GM23338 (cell line): ENCODE measurements at regions not wholly inside any gene's neighbourhood (a gene's known extent, or its start where the extent isn't known, plus 50 kb on each side); places are given as distances from the start of the nearest gene placed in this dataset.

Source experiments
- ATAC-seq: fragments of 200-7000 bp; cut with Tn5 transposase; 3 replicates; pipeline ENCODE4 v1.9.1; 2020
- DNase-seq: peaks from one replicate; pipeline ENCODE4 v3.0.0-alpha.2; 2015; ENCODE audit warnings: low spot score
- H2AFZ ChIP-seq: fragments of 200-600 bp; sonication (generic); 2 replicates; pipeline ENCODE4 v1.8.0; 2016; ENCODE audit warnings: antibody characterized with exemption, mild to moderate bottlenecking, moderate library complexity
- H3F3A ChIP-seq: fragments of 200-600 bp; sonication (generic); replicated peaks from 2 replicates; pipeline ENCODE4 v1.8.0; 2017; ENCODE audit warnings: antibody characterized with exemption, mixed run types, low read depth
- H3K27ac ChIP-seq: fragments of 200-600 bp; sonication (generic); 2 replicates; pipeline ENCODE4 v1.6.1; 2016; ENCODE audit warnings: low read depth
- H3K27me3 ChIP-seq: fragments of 200-600 bp; sonication (generic); 2 replicates; pipeline ENCODE4 v1.8.0; 2016; ENCODE audit warnings: mild to moderate bottlenecking, mixed run types, moderate library complexity; ENCODE audit not compliant: insufficient read depth
- H3K36me3 ChIP-seq: fragments of 200-600 bp; sonication (generic); 2 replicates; pipeline ENCODE4 v1.8.0; 2016; ENCODE audit warnings: mild to moderate bottlenecking; ENCODE audit not compliant: insufficient read depth
- H3K4me1 ChIP-seq: fragments of 200-600 bp; sonication (generic); 2 replicates; pipeline ENCODE4 v1.8.0; 2016; ENCODE audit warnings: mild to moderate bottlenecking, moderate library complexity; ENCODE audit not compliant: insufficient read depth
- H3K4me2 ChIP-seq: fragments of 200-600 bp; sonication (generic); 2 replicates; pipeline ENCODE4 v1.7.1; 2017; ENCODE audit warnings: mixed run types
- H3K4me3 ChIP-seq: fragments of 200-600 bp; sonication (generic); 2 replicates; pipeline ENCODE4 v1.6.1; 2016; ENCODE audit warnings: mixed run types
- H3K79me2 ChIP-seq: fragments of 200-600 bp; sonication (generic); replicated peaks from 2 replicates; pipeline ENCODE4 v1.8.0; 2017; ENCODE audit warnings: mild to moderate bottlenecking; ENCODE audit not compliant: insufficient read depth
- H3K9me2 ChIP-seq: fragments of 200-600 bp; sonication (generic); 2 replicates; pipeline ENCODE4 v1.8.0; 2017; ENCODE audit not compliant: insufficient read depth
- H4K20me1 ChIP-seq: fragments of 200-600 bp; sonication (generic); replicated peaks from 2 replicates; pipeline ENCODE4 v1.8.0; 2017; ENCODE audit warnings: mild to moderate bottlenecking; ENCODE audit not compliant: insufficient read depth
- H3K27ac Mint-ChIP-seq: 2 replicates; pipeline ENCODE4 v1.8.0; 2020; ENCODE audit warnings: inconsistent platforms, mild to moderate bottlenecking, moderate library complexity, mixed read lengths
- H3K27me3 Mint-ChIP-seq: 3 replicates; pipeline ENCODE4 v1.8.0; 2022; ENCODE audit warnings: low read depth, mild to moderate bottlenecking, moderate library complexity, mixed read lengths, inconsistent platforms; ENCODE audit not compliant: insufficient read depth, poor library complexity
- H3K36me3 Mint-ChIP-seq: 3 replicates; pipeline ENCODE4 v1.8.0; 2021; ENCODE audit warnings: low read depth, mild to moderate bottlenecking, inconsistent platforms, moderate library complexity, mixed read lengths
- H3K4me1 Mint-ChIP-seq: 3 replicates; pipeline ENCODE4 v1.8.0; 2020; ENCODE audit warnings: mild to moderate bottlenecking, inconsistent platforms, mixed read lengths
- H3K4me3 Mint-ChIP-seq: 3 replicates; pipeline ENCODE4 v1.8.0; 2021; ENCODE audit warnings: moderate library complexity, mild to moderate bottlenecking, inconsistent platforms, mixed read lengths
- H3K9me3 Mint-ChIP-seq: 3 replicates; pipeline ENCODE4 v1.8.0; 2020; ENCODE audit warnings: moderate library complexity, mild to moderate bottlenecking, inconsistent platforms, mixed read lengths
- CREB1 ChIP-seq: fragments of 250-450 bp; sonication (Bioruptor Pico); IDR thresholded peaks from 2 replicates; pipeline ENCODE4 v1.5.0; 2020; ENCODE audit warnings: low read depth, mild to moderate bottlenecking, moderate library complexity
- EZH2 ChIP-seq: fragments of 200-600 bp; sonication (generic); IDR thresholded peaks from one replicate; pipeline ENCODE4 v1.8.0; 2017; ENCODE audit warnings: antibody characterized with exemption, mild to moderate bottlenecking, low read depth; ENCODE audit not compliant: unreplicated experiment
- EZH2phosphoT487 ChIP-seq: fragments of 200-600 bp; sonication (generic); IDR thresholded peaks from one replicate; pipeline ENCODE4 v1.8.1; 2018; ENCODE audit warnings: antibody characterized with exemption; ENCODE audit not compliant: unreplicated experiment
- JUNB ChIP-seq: IDR thresholded peaks from one replicate; pipeline ENCODE4 v1.6.1; 2016; ENCODE audit warnings: antibody characterized with exemption; ENCODE audit not compliant: unreplicated experiment
- NANOG ChIP-seq: IDR thresholded peaks from 2 replicates; pipeline ENCODE4 v1.6.1; 2016; ENCODE audit warnings: antibody characterized with exemption, borderline replicate concordance
- STAT1 ChIP-seq: IDR thresholded peaks from one replicate; pipeline ENCODE4 v1.6.1; 2016; ENCODE audit warnings: antibody characterized with exemption; ENCODE audit not compliant: unreplicated experiment
- TF ChIP-seq, protein P1 (sequence below): fragments of 250-450 bp; sonication (Bioruptor Pico); IDR thresholded peaks from 2 replicates; pipeline ENCODE4 v1.5.0; 2020; ENCODE audit warnings: mild to moderate bottlenecking, moderate library complexity
- TF ChIP-seq, protein P2 (sequence below), 2 experiments: fragments of 200-600 bp in 1 of 2; sonication (generic) in 1 of 2; conservative IDR thresholded peaks; 2 replicates each; pipeline versions ENCODE4 v1.5.1 to v1.6.1; 2016 to 2017; ENCODE audit warnings: antibody characterized with exemption in 2 of 2, low read depth in 2 of 2, mild to moderate bottlenecking in 2 of 2, moderate library complexity in 1 of 2
- TF ChIP-seq, protein P3 (sequence below): IDR thresholded peaks from one replicate; pipeline ENCODE4 v1.6.1; 2018; ENCODE audit warnings: antibody characterized with exemption; ENCODE audit not compliant: unreplicated experiment

DNA sequence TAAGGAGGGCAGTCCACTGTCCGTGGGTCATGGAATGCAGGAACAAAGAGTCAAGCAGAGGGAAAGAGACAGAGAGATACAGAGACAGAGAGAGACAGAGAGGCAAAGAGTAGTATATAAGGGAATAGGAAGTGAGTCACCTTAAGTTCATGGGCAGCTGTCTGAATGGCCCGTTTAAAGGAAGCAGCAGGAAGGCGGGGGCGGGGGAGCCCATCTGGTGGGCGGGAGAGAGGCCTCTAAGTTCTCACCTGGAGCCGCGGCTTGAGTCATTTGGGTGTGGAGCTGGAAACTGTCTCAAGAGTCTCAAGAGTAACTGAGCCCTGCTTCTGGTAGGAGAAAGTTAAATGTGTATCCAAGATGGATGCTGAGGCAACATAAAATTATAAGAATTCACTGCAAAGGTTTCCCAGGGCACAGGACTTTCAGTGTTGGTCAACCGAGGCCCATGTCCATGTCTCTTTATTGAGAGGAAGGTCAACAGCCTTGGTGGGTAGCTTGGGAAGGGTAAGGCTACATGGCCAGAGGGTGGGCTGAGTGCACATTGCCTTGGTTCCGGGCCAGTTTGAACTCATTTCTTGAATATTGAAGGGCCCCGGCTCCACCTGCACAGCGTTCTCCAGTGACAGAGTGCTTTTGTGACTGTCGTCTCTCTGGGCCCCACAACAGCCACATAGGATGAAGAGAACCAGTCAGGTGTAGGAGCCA, 85.5 kb upstream of the CACUL1 start (continued):
- TF ChIP-seq, protein P1, sequence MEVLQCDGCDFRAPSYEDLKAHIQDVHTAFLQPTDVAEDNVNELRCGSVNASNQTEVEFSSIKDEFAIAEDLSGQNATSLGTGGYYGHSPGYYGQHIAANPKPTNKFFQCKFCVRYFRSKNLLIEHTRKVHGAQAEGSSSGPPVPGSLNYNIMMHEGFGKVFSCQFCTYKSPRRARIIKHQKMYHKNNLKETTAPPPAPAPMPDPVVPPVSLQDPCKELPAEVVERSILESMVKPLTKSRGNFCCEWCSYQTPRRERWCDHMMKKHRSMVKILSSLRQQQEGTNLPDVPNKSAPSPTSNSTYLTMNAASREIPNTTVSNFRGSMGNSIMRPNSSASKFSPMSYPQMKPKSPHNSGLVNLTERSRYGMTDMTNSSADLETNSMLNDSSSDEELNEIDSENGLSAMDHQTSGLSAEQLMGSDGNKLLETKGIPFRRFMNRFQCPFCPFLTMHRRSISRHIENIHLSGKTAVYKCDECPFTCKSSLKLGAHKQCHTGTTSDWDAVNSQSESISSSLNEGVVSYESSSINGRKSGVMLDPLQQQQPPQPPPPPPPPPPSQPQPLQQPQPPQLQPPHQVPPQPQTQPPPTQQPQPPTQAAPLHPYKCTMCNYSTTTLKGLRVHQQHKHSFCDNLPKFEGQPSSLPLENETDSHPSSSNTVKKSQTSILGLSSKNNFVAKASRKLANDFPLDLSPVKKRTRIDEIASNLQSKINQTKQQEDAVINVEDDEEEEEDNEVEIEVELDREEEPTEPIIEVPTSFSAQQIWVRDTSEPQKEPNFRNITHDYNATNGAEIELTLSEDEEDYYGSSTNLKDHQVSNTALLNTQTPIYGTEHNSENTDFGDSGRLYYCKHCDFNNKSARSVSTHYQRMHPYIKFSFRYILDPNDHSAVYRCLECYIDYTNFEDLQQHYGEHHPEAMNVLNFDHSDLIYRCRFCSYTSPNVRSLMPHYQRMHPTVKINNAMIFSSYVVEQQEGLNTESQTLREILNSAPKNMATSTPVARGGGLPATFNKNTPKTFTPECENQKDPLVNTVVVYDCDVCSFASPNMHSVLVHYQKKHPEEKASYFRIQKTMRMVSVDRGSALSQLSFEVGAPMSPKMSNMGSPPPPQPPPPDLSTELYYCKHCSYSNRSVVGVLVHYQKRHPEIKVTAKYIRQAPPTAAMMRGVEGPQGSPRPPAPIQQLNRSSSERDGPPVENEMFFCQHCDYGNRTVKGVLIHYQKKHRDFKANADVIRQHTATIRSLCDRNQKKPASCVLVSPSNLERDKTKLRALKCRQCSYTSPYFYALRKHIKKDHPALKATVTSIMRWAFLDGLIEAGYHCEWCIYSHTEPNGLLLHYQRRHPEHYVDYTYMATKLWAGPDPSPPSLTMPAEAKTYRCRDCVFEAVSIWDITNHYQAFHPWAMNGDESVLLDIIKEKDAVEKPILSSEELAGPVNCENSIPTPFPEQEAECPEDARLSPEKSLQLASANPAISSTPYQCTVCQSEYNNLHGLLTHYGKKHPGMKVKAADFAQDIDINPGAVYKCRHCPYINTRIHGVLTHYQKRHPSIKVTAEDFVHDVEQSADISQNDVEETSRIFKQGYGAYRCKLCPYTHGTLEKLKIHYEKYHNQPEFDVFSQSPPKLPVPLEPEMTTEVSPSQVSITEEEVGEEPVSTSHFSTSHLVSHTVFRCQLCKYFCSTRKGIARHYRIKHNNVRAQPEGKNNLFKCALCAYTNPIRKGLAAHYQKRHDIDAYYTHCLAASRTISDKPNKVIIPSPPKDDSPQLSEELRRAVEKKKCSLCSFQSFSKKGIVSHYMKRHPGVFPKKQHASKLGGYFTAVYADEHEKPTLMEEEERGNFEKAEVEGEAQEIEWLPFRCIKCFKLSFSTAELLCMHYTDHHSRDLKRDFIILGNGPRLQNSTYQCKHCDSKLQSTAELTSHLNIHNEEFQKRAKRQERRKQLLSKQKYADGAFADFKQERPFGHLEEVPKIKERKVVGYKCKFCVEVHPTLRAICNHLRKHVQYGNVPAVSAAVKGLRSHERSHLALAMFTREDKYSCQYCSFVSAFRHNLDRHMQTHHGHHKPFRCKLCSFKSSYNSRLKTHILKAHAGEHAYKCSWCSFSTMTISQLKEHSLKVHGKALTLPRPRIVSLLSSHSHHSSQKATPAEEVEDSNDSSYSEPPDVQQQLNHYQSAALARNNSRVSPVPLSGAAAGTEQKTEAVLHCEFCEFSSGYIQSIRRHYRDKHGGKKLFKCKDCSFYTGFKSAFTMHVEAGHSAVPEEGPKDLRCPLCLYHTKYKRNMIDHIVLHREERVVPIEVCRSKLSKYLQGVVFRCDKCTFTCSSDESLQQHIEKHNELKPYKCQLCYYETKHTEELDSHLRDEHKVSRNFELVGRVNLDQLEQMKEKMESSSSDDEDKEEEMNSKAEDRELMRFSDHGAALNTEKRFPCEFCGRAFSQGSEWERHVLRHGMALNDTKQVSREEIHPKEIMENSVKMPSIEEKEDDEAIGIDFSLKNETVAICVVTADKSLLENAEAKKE: no peak

DNA sequence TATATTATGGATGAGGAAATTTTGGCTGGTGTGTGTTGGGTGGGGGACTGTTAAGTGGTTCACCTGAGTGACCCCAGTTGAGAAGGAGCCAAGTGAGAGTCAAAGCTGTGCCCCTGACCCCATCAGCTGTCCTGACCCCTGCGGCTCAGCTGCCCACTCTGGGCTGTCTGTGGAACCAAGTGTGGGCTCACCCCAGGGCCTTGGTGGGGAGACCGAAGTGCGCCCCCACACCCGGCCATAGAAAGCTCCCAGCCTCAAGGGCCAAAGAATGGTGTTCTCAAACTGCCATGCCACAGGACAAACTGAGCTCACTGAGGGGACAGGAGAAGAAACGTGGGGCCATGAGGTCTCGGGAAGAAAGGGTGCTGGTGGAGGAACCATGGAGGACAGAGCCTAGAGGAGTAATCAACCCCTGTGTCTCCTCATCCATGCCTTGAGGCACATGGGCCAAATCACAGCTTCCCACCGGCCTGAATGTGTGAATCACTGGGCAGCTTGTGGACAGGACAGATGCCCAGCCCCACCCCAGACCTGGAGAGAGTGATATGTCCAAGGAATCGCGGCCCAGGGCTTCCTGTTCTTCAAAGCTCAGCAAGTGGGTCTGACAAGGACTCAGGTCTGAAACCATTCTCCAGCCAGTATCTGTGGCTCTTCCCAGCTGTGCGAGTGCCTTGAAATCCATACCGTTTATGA, 86.2 kb upstream of the CACUL1 start:
- peaks cover 11% of the 10 kb centered on the region for H3K4me1 Mint-ChIP-seq
- no peak overlapping the region for H3K4me3 Mint-ChIP-seq
- peaks cover 2% of the 10 kb centered on the region; the same call in 1 of the 3 replicates for H3K9me3 Mint-ChIP-seq
- no peak for DNase-seq
- Histone ChIP-seq H3K79me2 (no peaks in the 10 kb centered on the region), H3K27me3 (no peaks in the 10 kb centered on the region), H3K4me3 (no peak overlapping the region), H3K36me3 (no peaks in the 10 kb centered on the region), H3K4me1 (no peaks in the 10 kb centered on the region), H4K20me1 (no peaks in the 10 kb centered on the region), H3F3A (no peaks in the 10 kb centered on the region), H3K4me2 (no peak overlapping the region), H3K27ac (no peak overlapping the region), H2AFZ (no peak overlapping the region), H3K9me2 (no peaks in the 10 kb centered on the region; the same call in 1 of the 2 replicates)
- H3K36me3 Mint-ChIP-seq: no peaks in the 10 kb centered on the region; the same call in 2 of the 3 replicates
- no peak for ATAC-seq
- peaks cover 3% of the 10 kb centered on the region for H3K27me3 Mint-ChIP-seq
- H3K27ac Mint-ChIP-seq: no peak overlapping the region
- TF ChIP-seq, protein P2, sequence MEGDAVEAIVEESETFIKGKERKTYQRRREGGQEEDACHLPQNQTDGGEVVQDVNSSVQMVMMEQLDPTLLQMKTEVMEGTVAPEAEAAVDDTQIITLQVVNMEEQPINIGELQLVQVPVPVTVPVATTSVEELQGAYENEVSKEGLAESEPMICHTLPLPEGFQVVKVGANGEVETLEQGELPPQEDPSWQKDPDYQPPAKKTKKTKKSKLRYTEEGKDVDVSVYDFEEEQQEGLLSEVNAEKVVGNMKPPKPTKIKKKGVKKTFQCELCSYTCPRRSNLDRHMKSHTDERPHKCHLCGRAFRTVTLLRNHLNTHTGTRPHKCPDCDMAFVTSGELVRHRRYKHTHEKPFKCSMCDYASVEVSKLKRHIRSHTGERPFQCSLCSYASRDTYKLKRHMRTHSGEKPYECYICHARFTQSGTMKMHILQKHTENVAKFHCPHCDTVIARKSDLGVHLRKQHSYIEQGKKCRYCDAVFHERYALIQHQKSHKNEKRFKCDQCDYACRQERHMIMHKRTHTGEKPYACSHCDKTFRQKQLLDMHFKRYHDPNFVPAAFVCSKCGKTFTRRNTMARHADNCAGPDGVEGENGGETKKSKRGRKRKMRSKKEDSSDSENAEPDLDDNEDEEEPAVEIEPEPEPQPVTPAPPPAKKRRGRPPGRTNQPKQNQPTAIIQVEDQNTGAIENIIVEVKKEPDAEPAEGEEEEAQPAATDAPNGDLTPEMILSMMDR (conservative IDR thresholded peaks at IDR 0.05; ENCODE audit: low read depth in 2 of 2): no peak
- TF ChIP-seq CREB1 (CRISPR knock-in tag) (no peak), JUNB (no peak), STAT1 (no peak), EZH2 (no peak), NANOG (no peak), EZH2phosphoT487 (no peak)
- TF ChIP-seq, protein P3, sequence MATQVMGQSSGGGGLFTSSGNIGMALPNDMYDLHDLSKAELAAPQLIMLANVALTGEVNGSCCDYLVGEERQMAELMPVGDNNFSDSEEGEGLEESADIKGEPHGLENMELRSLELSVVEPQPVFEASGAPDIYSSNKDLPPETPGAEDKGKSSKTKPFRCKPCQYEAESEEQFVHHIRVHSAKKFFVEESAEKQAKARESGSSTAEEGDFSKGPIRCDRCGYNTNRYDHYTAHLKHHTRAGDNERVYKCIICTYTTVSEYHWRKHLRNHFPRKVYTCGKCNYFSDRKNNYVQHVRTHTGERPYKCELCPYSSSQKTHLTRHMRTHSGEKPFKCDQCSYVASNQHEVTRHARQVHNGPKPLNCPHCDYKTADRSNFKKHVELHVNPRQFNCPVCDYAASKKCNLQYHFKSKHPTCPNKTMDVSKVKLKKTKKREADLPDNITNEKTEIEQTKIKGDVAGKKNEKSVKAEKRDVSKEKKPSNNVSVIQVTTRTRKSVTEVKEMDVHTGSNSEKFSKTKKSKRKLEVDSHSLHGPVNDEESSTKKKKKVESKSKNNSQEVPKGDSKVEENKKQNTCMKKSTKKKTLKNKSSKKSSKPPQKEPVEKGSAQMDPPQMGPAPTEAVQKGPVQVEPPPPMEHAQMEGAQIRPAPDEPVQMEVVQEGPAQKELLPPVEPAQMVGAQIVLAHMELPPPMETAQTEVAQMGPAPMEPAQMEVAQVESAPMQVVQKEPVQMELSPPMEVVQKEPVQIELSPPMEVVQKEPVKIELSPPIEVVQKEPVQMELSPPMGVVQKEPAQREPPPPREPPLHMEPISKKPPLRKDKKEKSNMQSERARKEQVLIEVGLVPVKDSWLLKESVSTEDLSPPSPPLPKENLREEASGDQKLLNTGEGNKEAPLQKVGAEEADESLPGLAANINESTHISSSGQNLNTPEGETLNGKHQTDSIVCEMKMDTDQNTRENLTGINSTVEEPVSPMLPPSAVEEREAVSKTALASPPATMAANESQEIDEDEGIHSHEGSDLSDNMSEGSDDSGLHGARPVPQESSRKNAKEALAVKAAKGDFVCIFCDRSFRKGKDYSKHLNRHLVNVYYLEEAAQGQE: no peak
